Astrocyte (in vitro differentiated cells and primary cell): ENCODE measurements at regions not wholly inside any gene's neighbourhood (a gene's known extent, or its start where the extent isn't known, plus 50 kb on each side); places are given as distances from the start of the nearest gene placed in this dataset.

ENCODE experiments used
- DNase-seq: peaks from one replicate; pipeline ENCODE4 v3.0.0-alpha.2; 2010; ENCODE audit warnings: low read depth
- FAIRE-seq: peaks from 2 replicates; lab custom pipeline; 2011; peaks lifted over from hg19 to GRCh38; lab: Jason Lieb, UNC
- H2AFZ ChIP-seq: 2 replicates; pipeline ENCODE4 v1.6.0; 2012; ENCODE audit warnings: low read depth, low read length, inconsistent platforms
- H3K27ac ChIP-seq: 2 replicates; pipeline ENCODE4 v1.5.1; 2011; ENCODE audit warnings: low read depth, low read length, inconsistent platforms
- H3K27me3 ChIP-seq: 2 replicates; pipeline ENCODE4 v1.6.0; 2011; ENCODE audit warnings: low read length, inconsistent platforms; ENCODE audit not compliant: insufficient read depth
- H3K36me3 ChIP-seq: 2 replicates; pipeline ENCODE4 v1.5.1; 2011; ENCODE audit warnings: low read length, inconsistent platforms; ENCODE audit not compliant: insufficient read depth
- H3K4me1 ChIP-seq: 2 replicates; pipeline ENCODE4 v1.5.1; 2011; ENCODE audit warnings: low read length, inconsistent platforms; ENCODE audit not compliant: insufficient read depth
- H3K4me2 ChIP-seq: 2 replicates; pipeline ENCODE4 v1.6.0; 2012; ENCODE audit warnings: low read length, inconsistent platforms
- H3K4me3 ChIP-seq: 2 replicates; pipeline ENCODE4 v1.5.1; 2011; ENCODE audit warnings: low read depth, mild to moderate bottlenecking, low read length, inconsistent platforms; ENCODE audit not compliant: insufficient read depth
- H3K79me2 ChIP-seq: 2 replicates; pipeline ENCODE4 v1.6.0; 2012; ENCODE audit warnings: mild to moderate bottlenecking, low read length, inconsistent platforms; ENCODE audit not compliant: insufficient read depth
- H3K9ac ChIP-seq: 2 replicates; pipeline ENCODE4 v1.6.0; 2012; ENCODE audit warnings: mild to moderate bottlenecking, low read length, inconsistent platforms
- H3K9me3 ChIP-seq: 2 replicates; pipeline ENCODE4 v1.5.1; 2012; ENCODE audit warnings: low read depth, mild to moderate bottlenecking, low read length, inconsistent platforms; ENCODE audit not compliant: insufficient read depth
- H4K20me1 ChIP-seq: 2 replicates; pipeline ENCODE4 v1.6.0; 2012; ENCODE audit warnings: low read length, inconsistent platforms; ENCODE audit not compliant: insufficient read depth
- H3K27ac Mint-ChIP-seq: one replicate; pipeline ENCODE4 v1.8.0; 2021; ENCODE audit warnings: mild to moderate bottlenecking, mixed read lengths; ENCODE audit not compliant: unreplicated experiment
- H3K27me3 Mint-ChIP-seq: one replicate; pipeline ENCODE4 v1.8.0; 2021; ENCODE audit warnings: low read depth, mixed read lengths; ENCODE audit not compliant: unreplicated experiment
- H3K36me3 Mint-ChIP-seq: one replicate; pipeline ENCODE4 v1.8.0; 2021; ENCODE audit warnings: low read depth, mixed read lengths; ENCODE audit not compliant: unreplicated experiment
- H3K4me1 Mint-ChIP-seq: one replicate; pipeline ENCODE4 v1.8.0; 2021; ENCODE audit warnings: low read depth, mixed read lengths; ENCODE audit not compliant: unreplicated experiment
- H3K4me3 Mint-ChIP-seq: one replicate; pipeline ENCODE4 v1.8.0; 2021; ENCODE audit warnings: mild to moderate bottlenecking, moderate library complexity, mixed read lengths; ENCODE audit not compliant: unreplicated experiment
- H3K9me3 Mint-ChIP-seq: one replicate; pipeline ENCODE4 v1.8.0; 2021; ENCODE audit warnings: mild to moderate bottlenecking, mixed read lengths; ENCODE audit not compliant: unreplicated experiment
- CTCF ChIP-seq: IDR thresholded peaks from 2 replicates; pipeline ENCODE4 v1.5.1; 2011; ENCODE audit warnings: low read depth, mild to moderate bottlenecking, inconsistent platforms, low read length, moderate library complexity; ENCODE audit not compliant: insufficient read depth
- EZH2 ChIP-seq: IDR thresholded peaks from 2 replicates; pipeline ENCODE4 v1.6.1; 2012; ENCODE audit warnings: mild to moderate bottlenecking, low read length, inconsistent platforms; ENCODE audit not compliant: insufficient read depth

GRCh38 chr16:5665834-5666233 lies 568.2 kb upstream of the EEF2KMT start:
- H3K9me3 Mint-ChIP-seq, result no peaks in the 10 kb centered on the region
- H3K4me3 Mint-ChIP-seq, result no peak overlapping the region
- no peaks in the 10 kb centered on the region for H3K4me1 Mint-ChIP-seq
- Histone ChIP-seq H2AFZ (no peak overlapping the region), H3K36me3 (no peaks in the 10 kb centered on the region), H3K79me2 (no peaks in the 10 kb centered on the region), H3K4me1 (no peaks in the 10 kb centered on the region), H3K9ac (no peak overlapping the region), H3K4me2 (no peak overlapping the region), H3K27ac (no peak overlapping the region), H3K9me3 (no peaks in the 10 kb centered on the region), H3K4me3 (no peak overlapping the region), H4K20me1 (no peaks in the 10 kb centered on the region), H3K27me3 (no peaks in the 10 kb centered on the region)
- H3K27ac Mint-ChIP-seq, result no peak overlapping the region
- no peak for TF ChIP-seq CTCF
- TF ChIP-seq EZH2, result no peak
- DNase-seq (no peak), FAIRE-seq (no peak)
- H3K36me3 Mint-ChIP-seq, result no peaks in the 10 kb centered on the region
- peaks cover 14% of the 10 kb centered on the region for H3K27me3 Mint-ChIP-seq

- no peaks in the 10 kb centered on the region for H3K27me3 ChIP-seq
- Mint-ChIP-seq H3K27ac (no peak overlapping the region), H3K4me1 (no peaks in the 10 kb centered on the region), H3K4me3 (no peak overlapping the region), H3K36me3 (no peaks in the 10 kb centered on the region), H3K27me3 (peaks cover 29% of the 10 kb centered on the region), H3K9me3 (no peaks in the 10 kb centered on the region)
- TF ChIP-seq EZH2 (no peak), CTCF (no peak)
- DNase-seq (no peak), FAIRE-seq (no peak)
- H3K9ac ChIP-seq, result no peak overlapping the region
- no peaks in the 10 kb centered on the region for H3K4me1 ChIP-seq
- H3K36me3 ChIP-seq, result no peaks in the 10 kb centered on the region
- no peak overlapping the region for H3K4me2 ChIP-seq
- H4K20me1 ChIP-seq, result no peaks in the 10 kb centered on the region
- no peaks in the 10 kb centered on the region for H3K9me3 ChIP-seq
- H3K79me2 ChIP-seq, result no peaks in the 10 kb centered on the region
- no peak overlapping the region for H3K27ac ChIP-seq
- H3K4me3 ChIP-seq, result no peak overlapping the region
- H2AFZ ChIP-seq, result no peak overlapping the region
Measured at GRCh38 chr16:5653789-5654188, 556.2 kb upstream of the EEF2KMT start.

- H3K27me3 ChIP-seq, result no peaks in the 10 kb centered on the region
- H3K36me3 Mint-ChIP-seq, result no peaks in the 10 kb centered on the region
- FAIRE-seq, result no peak
Measured at GRCh38 chr16:5653041-5653440, 555.4 kb upstream of the EEF2KMT start.

More at GRCh38 chr16:5653041-5653440, 555.4 kb upstream of the EEF2KMT start:
- no peaks in the 10 kb centered on the region for H3K9me3 ChIP-seq
- H3K27ac ChIP-seq, result no peak overlapping the region
- no peaks in the 10 kb centered on the region for H3K4me1 Mint-ChIP-seq
- no peak for DNase-seq
- peaks cover 29% of the 10 kb centered on the region for H3K27me3 Mint-ChIP-seq
- no peaks in the 10 kb centered on the region for H3K4me1 ChIP-seq
- no peak overlapping the region for H3K27ac Mint-ChIP-seq
- no peaks in the 10 kb centered on the region for H4K20me1 ChIP-seq
- no peak overlapping the region for H2AFZ ChIP-seq
- TF ChIP-seq CTCF (no peak), EZH2 (no peak)
- no peak overlapping the region for H3K4me3 ChIP-seq
- H3K4me2 ChIP-seq, result no peak overlapping the region
- no peaks in the 10 kb centered on the region for H3K9me3 Mint-ChIP-seq
- H3K36me3 ChIP-seq, result no peaks in the 10 kb centered on the region
- no peak overlapping the region for H3K4me3 Mint-ChIP-seq
- no peak overlapping the region for H3K9ac ChIP-seq
- H3K79me2 ChIP-seq, result no peaks in the 10 kb centered on the region
